RKO (cell line): ENCODE measurements at regions not wholly inside any gene's neighbourhood (a gene's known extent, or its start where the extent isn't known, plus 50 kb on each side); places are given as distances from the start of the nearest gene placed in this dataset.
"Not testable (repeated sequence)": the region's sequence is repeated elsewhere in the genome, so short reads cannot be mapped to it uniquely, and the experiment has no call there.

Source experiments
- DNase-seq: peaks from one replicate; pipeline ENCODE4 v3.0.0-alpha.2; 2016; ENCODE audit warnings: low spot score

DNA sequence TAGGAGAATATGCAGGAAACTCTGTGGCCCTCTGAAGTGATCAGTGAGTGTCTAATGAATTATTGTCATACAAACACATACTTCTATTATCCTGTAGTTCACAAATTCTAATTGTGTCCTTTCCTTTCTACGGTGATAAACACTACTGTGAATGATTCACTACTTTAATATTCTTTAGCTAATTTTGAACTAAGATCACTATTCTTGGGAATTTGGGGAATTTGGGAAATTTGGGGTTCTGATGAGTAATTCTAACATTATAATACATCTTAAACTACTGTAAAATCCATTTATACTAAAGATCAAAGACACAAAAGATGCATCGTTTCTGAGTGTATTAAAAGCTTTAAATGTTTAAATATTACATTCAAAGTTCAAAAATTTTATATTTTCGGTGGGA is 1287.2 kb upstream of the CITED2 start:
- DNase-seq = no peak

DNA sequence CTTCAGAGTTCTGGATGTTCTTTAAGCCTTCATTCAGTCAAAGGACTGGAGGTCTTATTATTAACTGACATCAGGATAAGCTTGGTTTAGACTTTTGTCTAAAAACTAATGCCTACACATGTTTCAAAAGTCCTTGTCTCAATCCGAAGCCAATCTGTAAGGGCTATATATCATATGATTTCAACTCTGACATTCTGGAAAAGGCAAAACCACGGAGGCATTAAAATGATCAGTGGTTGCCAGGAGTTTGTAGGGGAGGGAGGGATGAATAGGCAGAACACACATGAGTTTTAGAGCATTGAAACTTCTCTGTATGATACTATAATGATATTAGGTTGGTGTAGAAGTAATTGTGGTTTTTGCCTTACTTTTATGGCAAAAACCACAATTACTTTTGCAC is 1285.8 kb upstream of the CITED2 start:
- no peak for DNase-seq

DNA sequence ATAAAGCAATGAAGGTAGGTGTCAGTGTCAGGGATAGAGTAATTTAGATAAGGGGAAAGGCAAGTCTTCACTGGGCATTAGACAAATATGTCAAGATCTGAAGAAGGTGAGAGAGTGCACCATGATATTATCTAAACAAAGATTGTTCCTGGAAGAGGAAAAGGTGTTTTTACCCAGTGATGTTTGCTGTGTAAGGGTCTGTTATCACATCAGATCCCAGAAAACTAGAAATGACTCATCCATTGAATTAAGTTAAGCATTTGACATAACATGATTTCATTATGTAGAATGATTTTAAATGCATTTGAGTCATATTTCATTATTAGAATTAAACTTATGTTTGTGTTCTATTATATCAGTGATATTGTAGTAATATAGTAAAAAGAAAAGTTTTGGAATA is 1279.5 kb upstream of the CITED2 start:
- DNase-seq = no peak

DNA sequence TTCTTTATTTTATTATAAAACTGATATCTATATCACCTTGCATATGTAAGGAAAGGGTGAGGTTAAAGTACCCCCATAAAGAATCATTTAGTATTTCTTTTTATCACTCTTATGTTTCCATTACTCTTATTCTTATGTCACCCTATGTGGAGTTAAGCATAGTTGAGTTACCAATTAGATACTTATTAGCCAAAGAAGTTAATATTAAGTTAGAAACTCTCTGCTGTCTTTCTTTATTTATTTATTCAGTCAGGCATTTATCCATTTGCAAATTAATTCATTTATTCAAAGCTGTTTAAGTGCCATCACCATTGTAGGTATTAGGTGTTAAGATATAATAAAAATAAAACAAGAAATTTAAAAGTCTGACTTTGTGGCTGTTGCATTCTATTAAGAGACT is 1279.1 kb upstream of the CITED2 start:
- DNase-seq = no peak

DNA sequence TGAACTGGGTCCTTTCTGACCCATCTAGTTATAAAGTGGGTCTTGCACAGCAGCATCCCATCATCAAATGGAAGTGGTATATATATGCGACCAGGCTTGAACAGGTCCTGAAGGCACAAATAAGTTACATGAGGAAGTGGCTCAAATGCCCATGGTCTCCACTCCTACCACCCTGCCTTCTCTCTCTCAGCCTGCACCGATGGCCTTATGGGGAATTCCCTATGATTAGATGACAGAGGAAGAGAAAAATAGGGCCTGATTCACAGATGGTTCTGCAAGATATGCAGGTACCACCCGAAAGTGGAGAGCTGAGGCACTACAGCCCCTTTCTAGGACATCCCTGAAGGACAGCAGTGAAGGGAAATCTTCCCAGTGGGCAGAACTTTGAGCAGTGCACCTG is 1275.1 kb upstream of the CITED2 start:
- DNase-seq = not testable (repeated sequence)

DNA sequence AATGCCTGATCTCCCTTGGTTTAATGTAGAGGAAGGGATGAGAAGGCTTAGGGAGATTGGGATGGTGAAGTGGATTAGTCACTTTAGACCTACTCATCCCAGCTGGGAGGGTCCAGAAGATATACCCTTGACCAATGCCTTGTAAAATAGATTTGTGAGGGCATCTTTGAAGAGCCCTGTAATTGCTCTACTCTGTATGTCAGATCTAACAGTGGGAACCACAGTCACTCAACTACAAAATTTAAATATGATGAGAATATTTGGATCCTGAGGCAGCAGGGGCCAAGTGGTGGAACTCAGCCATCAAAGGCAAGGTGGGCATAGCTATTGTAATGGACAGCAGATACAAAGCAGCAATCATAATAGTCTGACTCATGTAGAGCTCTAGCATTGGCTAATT is 1272.9 kb upstream of the CITED2 start:
- DNase-seq = not testable (repeated sequence)

DNA sequence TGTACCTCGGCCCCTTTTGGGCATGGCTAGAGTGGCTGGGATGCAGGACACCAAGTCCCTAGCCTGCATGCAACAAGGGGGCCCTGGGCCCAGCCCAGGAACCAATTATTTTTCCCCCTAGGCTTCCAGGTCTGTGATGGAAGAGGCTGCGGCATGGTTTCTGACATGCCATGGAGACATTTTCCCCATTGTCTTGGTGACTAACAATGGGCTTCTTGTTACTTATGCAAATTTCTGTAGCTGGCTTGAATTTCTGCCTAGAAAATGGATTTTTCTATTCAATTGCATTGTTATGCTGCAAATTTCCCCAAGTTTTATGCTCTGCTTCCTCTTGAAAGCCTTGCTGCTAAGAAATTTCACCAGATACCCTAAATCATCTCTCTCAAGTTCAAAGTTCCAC is 1269.6 kb upstream of the CITED2 start:
- DNase-seq = no peak

DNA sequence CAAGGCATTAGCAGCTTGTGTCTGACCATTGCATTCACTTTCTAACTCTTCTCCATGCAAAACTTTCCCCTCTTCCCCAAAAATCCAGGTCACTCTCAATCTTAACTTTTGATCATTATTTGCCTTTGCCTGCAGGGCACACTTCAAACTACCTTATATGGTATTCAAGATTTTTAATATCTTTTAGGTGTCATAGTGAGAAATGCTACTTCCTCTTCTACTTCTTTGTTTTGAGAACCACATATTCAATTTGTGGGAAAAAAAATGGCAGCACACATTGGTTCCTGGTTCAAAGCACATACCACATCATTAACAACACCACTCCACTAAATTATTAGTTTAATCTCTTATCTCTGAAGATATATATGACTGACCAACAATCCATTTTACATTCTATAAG is 1267.0 kb upstream of the CITED2 start:
- DNase-seq = no peak

DNA sequence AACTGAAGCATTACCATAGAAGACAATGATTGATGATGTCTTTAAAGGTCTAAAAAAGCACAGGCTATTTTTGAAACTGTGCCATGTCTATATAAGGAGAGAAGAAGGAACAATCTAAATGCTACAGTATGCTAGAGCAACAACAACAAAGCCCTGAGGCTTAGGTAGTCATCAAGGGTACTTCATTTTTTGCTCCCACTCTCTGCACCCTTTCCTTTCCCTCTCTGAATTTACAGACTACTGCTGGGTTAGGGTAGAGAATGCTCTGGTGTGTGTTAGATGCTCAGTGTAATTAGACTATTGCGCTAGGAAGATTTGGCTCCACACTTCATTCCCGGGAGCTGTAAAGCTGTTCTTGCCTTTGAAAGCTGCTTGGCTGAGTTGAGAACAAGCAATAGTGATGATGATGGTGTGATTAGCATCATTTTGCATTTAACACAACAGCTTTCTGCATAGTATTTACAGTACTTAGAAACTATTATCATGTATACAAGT is 1262.5 kb upstream of the CITED2 start:
- DNase-seq = no peak

DNA sequence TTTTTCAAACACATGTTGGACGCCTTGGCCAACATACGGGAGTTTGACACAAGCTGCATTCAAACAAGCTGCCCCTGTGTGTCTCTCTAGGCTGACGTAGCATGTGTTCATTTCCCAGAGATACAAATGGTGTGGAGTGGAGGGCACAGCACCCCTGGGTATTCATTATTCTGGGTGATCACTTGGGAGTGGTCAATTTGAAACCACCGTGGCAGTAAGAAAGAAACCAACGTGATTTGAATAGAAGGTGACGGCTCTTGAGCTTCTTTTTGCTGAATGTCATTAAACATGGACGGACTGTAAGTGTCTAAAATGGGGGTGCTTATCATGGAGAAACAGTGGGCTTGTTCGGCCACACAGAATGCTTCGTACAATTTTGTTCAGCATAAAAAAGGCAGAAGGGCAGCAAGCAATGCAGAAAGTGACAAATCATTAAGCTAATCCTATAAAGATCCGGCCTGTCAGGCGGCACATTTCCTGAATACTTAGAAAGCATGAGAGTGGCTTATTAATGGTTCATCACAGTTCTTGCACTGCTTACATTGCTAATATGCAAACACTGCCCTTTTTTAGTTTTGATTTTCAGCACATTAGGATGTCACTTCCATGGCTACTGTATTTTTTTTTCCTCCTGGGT is 1261.9 kb upstream of the CITED2 start:
- DNase-seq = no peak

DNA sequence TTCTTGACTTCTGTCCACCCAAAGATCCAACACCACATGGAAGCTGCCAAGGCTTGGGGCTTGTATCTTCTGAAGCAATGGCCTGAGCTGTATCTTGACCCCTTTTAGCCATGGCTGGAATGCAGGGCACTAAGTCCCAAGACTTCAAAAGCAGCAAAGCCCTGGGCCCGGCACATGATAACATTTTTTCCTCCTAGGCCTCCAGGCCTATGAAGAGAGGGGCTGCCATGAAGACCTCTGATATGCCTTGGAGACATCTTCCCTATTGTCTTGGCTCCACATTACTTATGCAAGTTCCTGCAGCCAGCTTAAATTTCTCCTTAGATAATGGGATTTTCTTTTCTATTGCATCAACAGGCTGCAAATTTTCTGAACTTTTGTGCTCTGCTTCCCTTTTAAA is 1252.6 kb upstream of the CITED2 start:
- DNase-seq = no peak

DNA sequence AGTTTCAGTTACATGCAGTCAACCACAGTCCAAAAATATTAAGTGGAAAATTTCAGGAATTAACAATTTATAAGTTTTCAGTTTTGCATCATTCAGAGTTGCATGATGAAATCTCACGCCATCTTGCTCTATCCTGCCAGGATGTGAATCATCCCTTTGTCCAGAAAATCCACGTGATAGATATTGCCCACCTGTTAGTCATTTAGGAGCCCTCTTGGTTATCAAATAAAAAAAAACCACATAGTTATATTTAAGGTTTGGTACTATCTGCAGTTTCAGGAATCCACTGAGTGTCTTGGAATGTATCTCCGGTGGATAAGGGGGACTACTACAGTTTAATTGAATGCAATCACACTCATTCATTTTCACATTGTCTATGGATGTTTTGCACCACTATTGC is 1249.0 kb upstream of the CITED2 start:
- DNase-seq = peak; percentile 75

DNA sequence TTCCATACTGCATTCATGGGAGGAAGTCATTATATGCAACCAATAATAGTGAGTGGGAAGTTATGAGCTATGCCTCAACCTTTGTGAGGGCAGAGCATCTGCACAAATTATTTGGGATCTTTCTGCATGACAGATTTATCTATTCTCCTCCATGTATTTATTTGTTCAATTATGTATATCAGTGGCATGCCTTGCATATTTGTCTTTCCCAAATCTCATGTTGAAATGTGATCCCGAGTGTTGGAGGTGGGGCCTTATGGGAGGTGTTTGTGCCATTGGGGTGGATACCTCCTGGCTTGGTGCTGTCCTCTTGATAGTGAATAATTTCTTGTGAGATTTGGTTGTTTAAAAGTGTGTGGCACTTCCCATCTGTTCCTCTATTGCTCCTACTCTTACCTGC is 1246.0 kb upstream of the CITED2 start:
- no peak for DNase-seq

DNA sequence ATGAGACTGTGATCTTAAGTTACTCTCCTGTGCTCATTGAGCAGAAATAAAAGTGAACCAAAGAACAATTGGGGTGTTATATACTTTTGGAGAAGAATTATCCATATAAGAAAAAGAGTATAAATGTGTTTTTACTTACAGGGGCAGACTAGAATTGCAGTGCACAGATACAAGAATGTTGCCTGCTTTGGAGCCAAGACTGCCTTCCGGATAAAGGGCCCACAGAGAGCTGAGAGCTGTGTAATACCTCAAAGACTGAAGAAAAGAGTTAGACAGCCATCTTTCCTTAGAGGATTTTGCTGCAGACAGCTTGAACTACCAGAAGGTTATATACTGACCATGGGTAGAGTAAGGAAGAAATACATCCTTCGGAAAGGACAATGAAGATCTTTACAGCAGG is 1235.5 kb upstream of the CITED2 start:
- DNase-seq = no peak

DNA sequence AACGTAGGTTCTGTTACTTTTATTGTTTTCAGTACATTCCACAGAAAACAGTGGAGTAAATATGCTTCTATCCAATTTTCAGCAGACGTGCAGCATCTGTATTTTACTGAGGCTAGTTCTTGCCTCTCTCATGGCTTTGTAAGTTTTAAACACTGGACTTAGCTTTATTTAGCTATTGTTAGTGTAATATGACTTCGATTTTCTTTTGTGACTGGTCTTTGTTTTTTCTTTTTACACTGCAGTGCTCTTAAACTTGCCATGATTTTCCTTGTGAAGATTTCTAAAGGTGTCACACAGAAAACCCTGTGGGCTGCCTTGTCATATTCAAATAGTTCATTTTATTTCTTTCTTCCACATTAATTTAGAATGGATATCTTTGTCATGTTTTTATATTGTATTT is 1234.9 kb upstream of the CITED2 start:
- no peak for DNase-seq

DNA sequence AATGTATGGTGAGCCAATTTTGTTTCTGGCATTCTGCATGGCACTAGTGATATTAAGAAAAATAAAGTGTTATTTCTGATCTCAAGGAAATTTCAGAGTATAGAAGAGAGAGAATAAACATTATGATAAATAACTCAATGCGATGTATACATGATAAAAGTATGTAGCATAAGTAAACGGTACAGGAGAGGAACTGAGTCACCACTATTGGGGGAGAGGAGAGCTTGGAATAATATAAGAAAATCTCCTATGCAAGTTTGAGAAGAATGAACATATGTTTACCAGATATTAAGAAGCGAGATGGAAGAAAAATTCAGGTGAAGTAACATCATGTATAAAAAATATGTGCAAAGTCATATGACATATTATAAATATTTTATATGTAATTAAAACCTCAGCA is 1230.3 kb upstream of the CITED2 start:
- DNase-seq = no peak

DNA sequence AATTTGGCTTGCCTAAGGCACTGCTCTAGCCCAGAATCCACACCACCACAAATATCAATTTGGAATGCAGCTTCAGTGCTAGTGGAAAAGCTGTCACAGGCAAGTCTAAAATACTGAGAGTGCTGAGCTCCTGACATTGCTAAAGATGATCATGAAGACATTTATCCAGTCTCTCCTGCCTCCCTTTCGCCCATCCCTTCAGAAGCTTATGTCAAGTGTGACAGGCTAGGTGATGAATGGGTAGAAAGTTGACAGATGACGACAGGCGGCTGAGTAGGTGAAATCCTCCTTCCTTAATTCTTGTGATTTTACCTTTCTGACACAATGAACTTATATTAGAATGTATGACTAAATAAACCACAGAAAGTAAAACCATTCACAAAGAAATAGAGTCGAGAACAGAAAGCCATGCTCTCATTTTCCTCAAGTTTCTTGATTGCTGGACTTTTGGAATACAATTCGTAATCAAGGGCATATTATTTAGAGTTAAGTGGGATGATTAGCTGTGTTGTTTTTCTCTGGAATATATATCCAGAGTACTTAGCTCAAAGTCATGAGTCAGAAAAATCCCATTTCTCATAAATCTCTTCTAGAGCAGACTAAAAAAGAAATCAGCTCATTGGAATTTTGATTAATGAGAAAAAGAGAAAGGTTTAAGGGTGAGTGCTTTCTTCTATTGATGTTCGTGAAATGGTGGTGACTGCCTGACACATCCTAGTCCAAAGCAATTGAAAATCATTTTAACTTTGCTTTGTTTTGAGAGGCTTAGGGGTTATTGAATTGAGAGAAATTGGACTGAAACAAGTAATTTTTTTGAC is 1228.2 kb upstream of the CITED2 start:
- DNase-seq = no peak

DNA sequence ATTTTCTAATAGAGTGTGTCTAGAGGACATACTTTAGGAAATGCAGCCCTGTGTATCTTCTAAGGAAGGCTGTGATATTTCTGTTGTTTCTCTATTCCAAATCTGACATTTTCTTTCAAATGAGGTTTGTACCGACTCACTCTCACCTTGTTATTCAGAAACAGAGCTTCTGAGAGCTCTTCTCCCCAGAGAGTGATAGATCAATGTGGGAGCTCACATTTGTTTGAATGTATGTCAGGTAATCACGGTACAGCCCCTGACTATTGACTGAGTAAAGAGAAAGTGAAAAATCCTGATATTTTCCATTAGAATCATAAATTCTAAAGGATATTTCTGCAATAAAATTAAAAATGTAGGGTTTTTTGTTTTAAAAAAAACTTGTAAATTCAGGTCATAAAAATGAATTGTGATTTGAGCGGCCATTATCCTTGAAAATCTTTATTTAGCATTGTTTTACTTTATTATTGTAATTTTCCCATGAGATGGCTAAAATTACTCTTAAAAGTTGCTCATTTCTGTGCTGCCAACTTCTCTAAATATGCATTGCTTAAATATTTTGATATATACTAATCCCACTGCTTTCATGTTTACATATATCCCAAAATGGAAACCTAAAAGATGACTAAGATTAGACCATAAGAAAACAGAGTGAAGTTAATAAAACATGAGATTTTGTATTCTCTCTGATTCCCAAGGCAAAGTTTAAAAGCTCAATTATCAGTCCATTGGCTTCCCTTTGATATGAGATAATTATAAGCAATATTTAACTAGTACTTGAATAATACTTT is 1226.8 kb upstream of the CITED2 start:
- DNase-seq = no peak

DNA sequence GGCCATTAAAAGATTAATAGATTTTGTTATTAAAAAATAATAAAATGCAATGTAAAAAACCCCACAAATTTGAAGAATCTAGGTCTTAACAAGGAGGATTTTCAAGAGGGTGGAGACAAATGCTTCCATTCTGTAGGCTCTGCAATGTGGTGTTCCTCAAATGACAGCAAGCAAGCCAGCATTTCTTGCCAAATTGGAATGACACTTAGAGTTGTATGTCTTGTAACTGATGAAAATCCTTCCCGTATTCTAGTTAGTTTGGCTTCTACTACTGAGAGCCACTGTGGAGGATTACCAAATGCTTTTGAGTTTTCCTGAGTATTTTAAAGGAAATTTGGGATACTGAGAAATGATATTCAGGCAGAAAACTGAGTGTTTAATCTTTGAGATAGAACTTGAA is 1225.5 kb upstream of the CITED2 start:
- no peak for DNase-seq

DNA sequence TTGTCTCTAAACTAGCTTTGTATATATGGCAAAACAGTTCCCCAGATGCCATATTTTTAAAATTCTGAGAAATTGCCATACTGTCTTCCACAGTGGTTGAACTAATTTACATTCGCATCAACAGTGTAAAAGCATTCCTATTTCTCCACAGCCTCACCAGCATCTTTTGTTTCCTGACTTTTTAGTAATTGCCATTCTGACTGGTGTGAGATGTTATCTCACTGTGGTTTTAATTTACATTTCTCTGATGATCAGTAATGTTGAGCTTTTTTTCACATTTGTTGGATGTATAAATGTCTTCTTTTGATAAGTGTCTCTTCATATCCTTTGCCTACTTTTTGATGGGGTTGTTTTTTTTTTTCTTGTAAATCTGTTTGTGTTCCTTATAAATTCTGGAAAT is 1222.7 kb upstream of the CITED2 start:
- DNase-seq = no peak

DNA sequence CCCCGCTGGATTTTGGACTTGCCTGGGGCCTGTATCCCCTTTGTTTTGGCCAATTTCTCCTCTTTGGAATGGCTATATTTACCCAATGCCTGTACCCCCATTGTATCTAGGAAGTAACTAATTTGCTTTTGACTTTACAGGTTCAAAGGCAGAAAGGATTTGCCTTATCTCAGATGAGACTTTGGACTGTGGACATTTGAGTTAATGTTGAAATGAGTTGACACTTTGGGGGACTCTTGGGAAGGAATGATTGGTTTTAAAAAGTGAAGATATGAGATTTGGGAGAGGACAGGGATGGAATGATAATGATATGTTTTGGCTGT is 1220.3 kb upstream of the CITED2 start:
- DNase-seq = no peak

DNA sequence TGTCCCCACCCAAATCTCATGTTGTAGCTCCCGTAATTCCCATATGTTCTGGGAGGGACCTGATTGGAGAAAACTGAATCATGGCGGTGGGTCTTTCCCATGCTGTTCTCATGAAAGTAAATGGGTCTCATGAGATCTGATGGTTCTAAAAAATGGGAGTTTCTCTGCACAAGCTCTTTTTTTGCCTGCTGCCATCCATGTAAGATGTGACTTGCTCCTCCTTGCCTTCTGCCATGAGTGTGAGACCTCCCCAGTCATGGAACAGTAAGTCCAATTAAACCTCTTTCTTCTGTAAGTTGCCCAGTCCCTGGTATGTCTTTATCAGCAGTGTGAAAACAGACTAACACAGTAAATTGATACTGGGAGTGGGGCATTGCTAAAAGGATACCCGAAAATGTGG is 1218.4 kb upstream of the CITED2 start:
- no peak for DNase-seq

DNA sequence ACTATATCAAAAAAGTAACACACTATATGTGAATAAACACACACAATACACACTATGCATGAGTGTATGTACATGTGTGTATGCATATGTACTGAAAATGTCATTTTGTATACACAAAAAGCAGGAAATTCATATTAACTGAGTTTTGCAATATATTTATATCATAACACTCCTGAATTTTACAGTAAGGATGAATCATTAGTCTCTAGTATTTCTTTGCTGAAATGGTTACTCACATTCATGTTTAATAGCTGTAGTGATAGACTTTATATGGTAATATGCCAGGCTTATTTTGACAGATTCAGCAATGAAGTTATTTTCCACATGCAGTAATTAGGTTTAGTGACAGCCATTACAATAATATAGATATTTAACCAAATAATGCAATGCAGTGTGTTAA is 1216.2 kb upstream of the CITED2 start:
- no peak for DNase-seq
